ENCODE measurements at regions not wholly inside any gene's neighbourhood (a gene's known extent, or its start where the extent isn't known, plus 50 kb on each side); places are given as distances from the start of the nearest gene placed in this dataset.

- no peaks in the 10 kb centered on the region for H3K9me2 ChIP-seq (ENCODE audit: insufficient read depth)
- H2AFZ ChIP-seq, result no peak overlapping the region
- H3K36me3 ChIP-seq (ENCODE audit: low read depth), result no peaks in the 10 kb centered on the region
- no peaks in the 10 kb centered on the region for H3K27me3 ChIP-seq (ENCODE audit: insufficient read depth, low read depth)
- H3K9me3 ChIP-seq (ENCODE audit: insufficient read depth, low read depth), result no peaks in the 10 kb centered on the region
- no peaks in the 10 kb centered on the region for H3F3A ChIP-seq (ENCODE audit: insufficient read depth, low read depth)
- peaks cover 15% of the 10 kb centered on the region; the same call in 1 of the 2 replicates for H3K4me1 ChIP-seq (replicated peaks; ENCODE audit: insufficient read depth)
- intact Hi-C loops (cut with micrococcal nuclease; ENCODE audit: unreplicated experiment), result no loop called here
- H3K27ac ChIP-seq, result no peak overlapping the region
- no peaks in the 10 kb centered on the region for H3K79me2 ChIP-seq (ENCODE audit: low read depth)
- no peak overlapping the region for H3K4me2 ChIP-seq
- H3K4me3 ChIP-seq, result no peak overlapping the region
- no peaks in the 10 kb centered on the region for H4K20me1 ChIP-seq (ENCODE audit: insufficient read depth)
- ChIA-PET CTCF (interaction anchor here (0.6 kb wide), 2 partner anchors 9 to 169 kb away, joined by 3 to 11 read pairs; no protein-coding TSS in a partner anchor), POLR2A (ENCODE audit: unreplicated experiment) (no interaction called here)
- TF ChIP-seq EZH2 (IDR thresholded peaks at IDR 0.05; ENCODE audit: low read depth) (no peak), CTCF (conservative IDR thresholded peaks at IDR 0.05) (no peak)
- no TSS peak for BruUV-seq (replicated peaks)
- DNase-seq, result peak in 1 of 2 experiments; percentile 68
These were observed 151.4 kb upstream of the STX18 start for GRCh38 chr4:4693258-4693657.

- no peaks in the 10 kb centered on the region for H3K27me3 ChIP-seq (ENCODE audit: insufficient read depth, low read depth)
- no peak overlapping the region for H3K27ac ChIP-seq
- intact Hi-C loops (cut with micrococcal nuclease; ENCODE audit: unreplicated experiment), result no loop called here
- no peaks in the 10 kb centered on the region for H3K9me3 ChIP-seq (ENCODE audit: insufficient read depth, low read depth)
- peaks cover 15% of the 10 kb centered on the region; the same call in 1 of the 2 replicates for H3K4me1 ChIP-seq (replicated peaks; ENCODE audit: insufficient read depth)
- H2AFZ ChIP-seq, result no peak overlapping the region
- H3K9me2 ChIP-seq (ENCODE audit: insufficient read depth), result no peaks in the 10 kb centered on the region
- BruUV-seq (replicated peaks), result no TSS peak
- H3K4me3 ChIP-seq, result no peak overlapping the region
- no peak overlapping the region for H3K4me2 ChIP-seq
- no peaks in the 10 kb centered on the region for H4K20me1 ChIP-seq (ENCODE audit: insufficient read depth)
- no peaks in the 10 kb centered on the region for H3K36me3 ChIP-seq (ENCODE audit: low read depth)
- TF ChIP-seq CTCF (conservative IDR thresholded peaks at IDR 0.05) (no peak), EZH2 (IDR thresholded peaks at IDR 0.05; ENCODE audit: low read depth) (no peak)
- DNase-seq, result peak in 1 of 2 experiments; percentile 61
- no peaks in the 10 kb centered on the region for H3F3A ChIP-seq (ENCODE audit: insufficient read depth, low read depth)
- no peaks in the 10 kb centered on the region for H3K79me2 ChIP-seq (ENCODE audit: low read depth)
- ChIA-PET POLR2A (ENCODE audit: unreplicated experiment) (no interaction called here), CTCF (no interaction called here)
These were observed 149.0 kb upstream of the STX18 start for GRCh38 chr4:4690854-4691253.

- no peaks in the 10 kb centered on the region for H3K9me2 ChIP-seq (ENCODE audit: insufficient read depth)
- no peaks in the 10 kb centered on the region for H4K20me1 ChIP-seq (ENCODE audit: insufficient read depth)
- H3K36me3 ChIP-seq (ENCODE audit: low read depth), result no peaks in the 10 kb centered on the region
- H3K4me1 ChIP-seq (replicated peaks; ENCODE audit: insufficient read depth), result peaks cover 15% of the 10 kb centered on the region; the same call in 1 of the 2 replicates
- TF ChIP-seq CTCF (conservative IDR thresholded peaks at IDR 0.05) (no peak), EZH2 (IDR thresholded peaks at IDR 0.05; ENCODE audit: low read depth) (no peak)
- H2AFZ ChIP-seq, result no peak overlapping the region
- intact Hi-C loops (cut with micrococcal nuclease; ENCODE audit: unreplicated experiment), result no loop called here
- no peaks in the 10 kb centered on the region for H3K27me3 ChIP-seq (ENCODE audit: insufficient read depth, low read depth)
- ChIA-PET POLR2A (ENCODE audit: unreplicated experiment) (no interaction called here), CTCF (no interaction called here)
- H3K9me3 ChIP-seq (ENCODE audit: insufficient read depth, low read depth), result no peaks in the 10 kb centered on the region
- no peaks in the 10 kb centered on the region for H3K79me2 ChIP-seq (ENCODE audit: low read depth)
- H3K4me2 ChIP-seq, result no peak overlapping the region
- no TSS peak for BruUV-seq (replicated peaks)
- no peak overlapping the region for H3K27ac ChIP-seq
- no peak overlapping the region for H3K4me3 ChIP-seq
- DNase-seq, result no peak
- no peaks in the 10 kb centered on the region for H3F3A ChIP-seq (ENCODE audit: insufficient read depth, low read depth)
These were observed 148.0 kb upstream of the STX18 start for GRCh38 chr4:4689694-4690440.

Data from PC-9 (cell line).